ENCODE measurements at regions not wholly inside any gene's neighbourhood (a gene's known extent, or its start where the extent isn't known, plus 50 kb on each side); places are given as distances from the start of the nearest gene placed in this dataset.

DNA sequence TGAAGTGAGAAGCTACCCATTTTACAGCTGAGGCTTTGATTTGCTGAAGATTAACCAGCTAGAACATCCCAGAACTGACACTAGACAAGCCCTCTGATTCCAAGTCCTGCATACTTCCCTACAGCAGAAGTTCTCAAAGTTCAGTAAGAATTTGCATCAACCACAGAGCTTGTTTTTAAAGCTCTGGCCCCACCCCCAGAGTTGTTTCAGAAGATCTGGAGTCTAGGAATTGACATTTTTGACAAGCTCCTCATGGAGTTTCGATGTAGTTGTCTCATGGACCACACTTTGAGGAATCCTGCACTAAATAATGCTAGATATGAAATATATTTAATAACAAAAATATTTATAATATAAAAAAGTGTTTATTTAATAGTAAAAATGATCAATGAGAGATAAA lies 120.3 kb upstream of the ADAMTS18 start:
- DNase-seq, result no peak

- no peak for DNase-seq
Observed at GRCh38 chr16:77555791-77556190, 121.0 kb upstream of the ADAMTS18 start.

DNA sequence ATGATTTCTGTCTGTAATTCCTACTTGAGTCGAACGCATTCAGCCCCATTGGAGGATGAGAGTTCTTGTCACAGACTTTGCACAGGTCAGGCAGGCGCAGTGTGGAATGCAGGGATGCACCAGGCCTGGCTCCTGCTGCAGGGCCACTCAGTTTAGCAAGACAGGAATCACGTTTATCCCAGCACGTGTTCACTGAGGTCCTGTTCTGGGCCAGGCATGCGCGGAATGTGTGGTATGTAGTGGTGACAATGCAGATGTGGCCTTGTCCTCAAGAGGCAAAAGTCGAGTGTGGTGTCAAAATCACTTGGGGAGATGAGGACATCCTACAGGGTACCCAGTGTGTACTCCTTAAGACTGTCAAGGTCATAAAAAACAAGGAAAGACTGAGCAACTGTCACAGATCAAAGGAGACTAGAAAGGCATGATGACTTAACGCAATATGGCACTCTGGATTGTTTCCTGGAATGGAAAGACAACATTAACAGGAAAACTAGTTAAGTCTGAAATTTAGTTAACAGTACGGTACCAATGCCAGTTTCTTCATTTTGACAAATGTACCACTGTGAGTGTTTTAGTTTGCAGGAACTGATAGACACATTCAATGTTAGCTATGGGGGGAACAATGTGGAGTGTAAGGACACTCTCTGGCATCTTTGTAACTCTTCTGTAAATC lies 121.5 kb upstream of the ADAMTS18 start:
- peak; percentile 91 for DNase-seq

- no peak for DNase-seq
Observed at GRCh38 chr16:77557385-77557784, 122.6 kb upstream of the ADAMTS18 start.

DNA sequence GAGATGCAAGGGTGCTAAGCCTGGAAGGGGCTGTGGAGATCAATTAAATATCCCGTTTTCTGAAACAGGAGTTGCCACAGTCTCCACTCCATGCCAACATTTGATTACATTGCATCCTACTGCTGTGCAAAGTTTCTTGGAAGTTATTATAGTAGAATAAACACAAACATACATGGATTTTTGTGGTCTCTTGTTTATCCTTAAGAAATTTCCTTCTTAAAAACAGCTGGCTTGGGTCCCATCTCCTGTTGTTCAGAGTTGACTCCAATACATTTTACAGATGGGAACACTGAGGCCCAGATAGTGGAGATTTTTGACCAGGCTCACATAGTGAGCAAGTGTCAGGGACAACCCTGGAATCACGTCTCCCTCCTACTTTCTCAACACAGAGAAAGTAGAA lies 124.0 kb upstream of the ADAMTS18 start:
- no peak for DNase-seq

- DNase-seq, result no peak
Observed at GRCh38 chr16:77562497-77562896, 127.7 kb upstream of the ADAMTS18 start.

GRCh38 chr16:77564791-77565390 lies 130.1 kb upstream of the ADAMTS18 start:
- DNase-seq, result no peak

GRCh38 chr16:77569406-77569805 lies 134.6 kb upstream of the ADAMTS18 start:
- no peak for DNase-seq

GRCh38 chr16:77570574-77570973 lies 135.7 kb upstream of the ADAMTS18 start:
- no peak for DNase-seq

- no peak for DNase-seq
Observed at GRCh38 chr16:77571115-77571862, 136.5 kb upstream of the ADAMTS18 start.

GRCh38 chr16:77574867-77575624 lies 140.2 kb upstream of the ADAMTS18 start:
- DNase-seq, result peak; percentile 42

GRCh38 chr16:77579351-77579891 lies 142.9 kb upstream of the NUDT7 start:
- no peak for DNase-seq

- DNase-seq, result peak; percentile 51
Observed at GRCh38 chr16:77581706-77582105, 140.6 kb upstream of the NUDT7 start.

GRCh38 chr16:77584205-77584859 lies 138.0 kb upstream of the NUDT7 start:
- DNase-seq, result peak; percentile 50

DNA sequence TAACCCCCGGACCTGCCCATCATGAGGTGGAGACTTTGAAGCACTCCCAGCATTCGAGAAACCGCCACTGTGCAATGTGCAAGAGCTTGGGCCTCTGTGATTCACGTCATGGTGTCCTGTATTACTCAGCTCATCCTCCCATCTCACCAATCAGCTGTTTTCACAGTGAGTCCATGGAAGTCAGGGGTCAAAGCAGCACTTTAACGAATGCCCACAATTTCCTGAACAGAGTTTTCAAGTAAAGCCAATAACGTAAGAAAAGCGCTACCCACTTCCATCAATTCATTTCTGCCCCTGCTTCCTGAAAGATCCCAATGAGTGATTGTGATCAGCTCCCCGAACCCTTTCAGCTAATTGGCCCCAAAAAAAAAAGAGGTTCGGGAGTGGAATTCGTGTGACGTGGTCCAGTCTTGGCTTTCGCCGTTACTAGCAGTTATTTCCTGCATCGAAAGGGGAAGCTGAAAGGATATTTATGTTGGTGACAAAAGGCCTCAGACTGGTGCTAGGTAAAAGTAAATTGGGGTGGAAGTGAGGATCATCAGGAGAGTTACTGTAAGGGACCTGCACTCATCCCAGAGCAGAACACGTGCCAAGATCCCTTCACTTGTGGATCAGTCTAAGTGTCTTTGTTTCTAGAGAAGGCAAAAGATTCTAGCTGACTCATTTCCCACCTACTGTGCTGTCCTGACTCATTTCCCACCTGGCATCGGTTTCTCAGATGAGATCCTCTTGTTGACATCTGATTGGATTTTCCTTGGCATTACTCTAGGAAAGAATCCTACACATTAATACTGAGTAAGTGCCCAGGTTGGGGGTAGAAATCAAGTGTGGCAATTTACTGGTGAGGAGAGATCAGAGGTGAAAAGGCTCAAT lies 136.7 kb upstream of the NUDT7 start:
- DNase-seq, result no peak

DNA sequence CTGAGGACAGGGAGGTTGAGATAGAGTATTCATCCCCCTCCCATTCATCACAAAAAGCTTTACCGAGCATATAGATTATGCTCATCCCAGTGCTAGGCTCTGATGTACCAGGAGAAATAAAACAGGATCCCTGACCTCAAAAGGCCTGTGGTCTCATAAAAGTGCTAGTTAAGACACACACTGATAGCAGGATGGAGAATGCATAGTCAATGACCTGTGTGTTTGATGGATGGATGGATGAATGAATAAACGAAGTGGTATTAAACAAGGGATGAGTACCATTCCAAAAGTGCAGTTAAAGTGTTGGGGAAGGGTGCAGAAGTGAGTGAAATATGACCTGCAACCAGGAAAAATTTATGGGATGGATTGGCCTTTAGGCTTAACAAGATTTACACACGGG lies 133.9 kb upstream of the NUDT7 start:
- DNase-seq, result peak; percentile 46

DNA sequence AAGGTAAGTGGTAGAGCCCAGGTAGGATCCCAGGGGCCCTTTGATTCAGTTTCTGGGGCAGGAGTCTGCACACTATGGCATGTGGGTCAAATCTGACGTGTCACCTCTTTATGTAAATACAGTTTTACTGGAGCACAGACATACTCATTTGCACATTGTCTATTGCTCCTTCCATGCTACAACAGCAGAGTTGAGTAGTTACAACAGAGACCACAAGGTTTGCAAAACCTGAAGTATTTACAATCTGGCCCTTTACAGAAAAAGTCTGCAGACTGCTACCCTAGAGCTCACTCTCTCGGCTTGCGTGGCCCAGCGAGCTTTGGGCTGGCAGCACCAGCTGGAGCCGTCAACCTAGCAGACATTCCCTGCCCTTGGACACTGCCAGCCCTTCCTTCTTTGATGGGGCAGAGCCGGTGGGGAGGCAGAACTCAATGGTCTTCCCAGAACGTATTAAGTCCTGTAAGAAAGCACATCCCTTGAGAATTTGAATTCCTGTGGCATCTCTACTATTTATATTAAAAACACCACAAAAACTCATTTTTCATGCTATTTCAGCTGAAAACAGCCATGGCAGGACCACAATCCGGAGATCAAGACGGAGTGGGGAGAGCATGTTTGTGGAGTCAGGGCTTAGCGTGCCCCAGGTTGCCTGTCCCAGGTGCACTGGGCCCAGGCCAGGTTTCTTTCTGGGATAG lies 133.1 kb upstream of the NUDT7 start:
- DNase-seq, result peak; percentile 45

GRCh38 chr16:77590707-77591106 lies 131.6 kb upstream of the NUDT7 start:
- no peak for DNase-seq

GRCh38 chr16:77591347-77591746 lies 131.0 kb upstream of the NUDT7 start:
- DNase-seq, result no peak

GRCh38 chr16:77592021-77592420 lies 130.3 kb upstream of the NUDT7 start:
- no peak for DNase-seq

GRCh38 chr16:77594057-77594456 lies 128.3 kb upstream of the NUDT7 start:
- DNase-seq, result no peak

All from islet precursor cell (in vitro differentiated cells).